Superior temporal gyrus (tissue), 1 donor: ENCODE measurements at regions not wholly inside any gene's neighbourhood (a gene's known extent, or its start where the extent isn't known, plus 50 kb on each side); places are given as distances from the start of the nearest gene placed in this dataset.

Experiments
- DNase-seq: peaks from one replicate; pipeline ENCODE4 v3.0.0-alpha.2; 2016; ENCODE audit errors: extremely low spot score

DNA sequence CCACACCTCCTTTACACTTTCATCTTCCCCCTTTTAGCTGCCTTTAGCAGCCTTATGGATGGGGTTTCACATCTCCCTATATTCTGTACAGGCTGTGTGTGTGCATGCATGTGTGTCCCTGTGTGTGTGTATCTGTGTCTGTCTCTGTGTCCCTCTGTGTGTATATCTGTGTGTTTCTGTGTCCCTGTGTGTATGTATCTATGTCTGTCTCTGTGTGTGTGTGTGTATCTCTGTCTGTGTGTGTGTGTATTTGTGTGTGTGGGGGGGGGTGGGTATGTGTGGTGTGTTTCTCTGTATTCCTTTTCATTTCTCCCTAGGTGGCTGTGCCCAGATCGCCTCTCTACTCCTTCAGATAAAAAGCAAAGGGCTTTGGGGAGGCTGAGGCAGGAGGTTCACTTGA is 52.2 kb upstream of the CD83 start:
- DNase-seq = no peak

DNA sequence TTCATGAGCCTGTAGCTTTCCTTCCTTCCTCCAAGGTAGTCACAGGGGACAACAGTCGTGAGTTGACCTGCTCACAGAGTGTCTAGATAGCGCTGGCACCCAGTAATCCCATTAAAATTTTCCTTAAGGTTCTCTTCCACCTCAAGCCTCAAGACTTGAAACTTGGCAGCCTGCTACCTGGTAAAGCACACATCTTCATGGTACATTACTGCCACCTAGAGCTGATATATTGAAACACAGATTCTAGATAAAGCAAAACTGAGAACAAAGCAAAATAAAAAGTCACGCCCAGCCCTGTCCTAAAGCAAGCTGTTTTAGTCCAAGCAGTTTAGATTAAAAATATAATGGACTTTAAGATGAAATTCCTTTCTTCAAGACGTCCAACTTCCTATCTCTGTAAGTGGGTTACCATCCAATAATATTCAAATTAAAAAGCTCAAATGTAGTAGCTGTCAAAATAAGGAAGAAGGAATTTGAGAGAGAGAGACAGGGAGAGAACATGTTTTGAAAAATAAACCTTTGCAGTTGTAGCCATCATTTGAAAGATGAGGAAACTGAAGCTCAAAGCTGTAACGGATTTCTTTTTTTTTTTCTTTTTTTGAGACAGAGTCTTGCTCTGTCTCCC is 50.7 kb upstream of the CD83 start:
- DNase-seq = peak; percentile 85

DNA sequence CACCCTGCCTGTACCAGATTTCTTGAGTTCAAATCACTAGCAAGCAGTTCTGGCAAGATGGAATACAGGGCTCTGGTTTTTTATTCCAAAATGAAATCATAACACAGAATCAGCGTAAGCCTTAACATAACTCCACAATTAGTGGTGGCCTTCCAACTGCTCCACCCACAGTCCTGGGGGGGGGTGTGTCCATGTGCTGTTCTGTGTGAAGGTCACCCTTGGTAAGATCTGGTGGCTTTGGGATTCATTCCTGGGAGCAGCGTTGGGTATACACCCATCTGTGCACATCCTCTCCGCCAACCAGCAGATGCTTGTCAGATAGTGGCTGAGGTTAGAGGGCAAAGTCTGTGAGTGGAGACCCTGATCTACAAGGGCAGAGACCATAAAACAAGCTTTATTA is 49.9 kb upstream of the CD83 start:
- DNase-seq = no peak
